ENCODE measurements at regions not wholly inside any gene's neighbourhood (a gene's known extent, or its start where the extent isn't known, plus 50 kb on each side); places are given as distances from the start of the nearest gene placed in this dataset.
"Not testable (repeated sequence)": the region's sequence is repeated elsewhere in the genome, so short reads cannot be mapped to it uniquely, and the experiment has no call there.

DNA sequence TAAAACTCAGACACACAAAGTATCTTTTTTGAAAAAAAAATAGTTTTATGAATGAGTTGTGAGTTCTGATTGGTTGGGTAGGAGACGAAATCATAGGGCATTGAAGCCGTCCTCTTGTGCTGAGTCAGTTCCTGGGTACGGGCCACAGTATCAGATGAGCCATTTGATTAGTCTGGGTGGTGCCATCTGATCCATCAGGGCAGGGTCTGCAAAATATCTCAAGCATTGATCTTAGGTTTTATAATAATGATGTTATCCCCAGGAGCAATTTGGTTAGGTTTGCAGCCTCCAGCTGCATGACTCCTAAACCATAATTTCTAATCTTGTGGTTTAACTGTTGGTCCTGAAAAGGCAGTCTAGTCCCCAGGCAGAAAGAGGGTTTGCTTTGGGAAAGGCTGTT is 1310.6 kb downstream of the SLITRK1 start:
- ATAC-seq (no peak), DNase-seq (no peak)
- peaks cover 16% of the 10 kb centered on the region for H3K9me3 Mint-ChIP-seq (ENCODE audit: insufficient read depth)
- no peak overlapping the region for H3K27ac Mint-ChIP-seq
- no peak overlapping the region for H3K4me3 Mint-ChIP-seq
- H3K36me3 Mint-ChIP-seq (ENCODE audit: low read depth): no peaks in the 10 kb centered on the region
- no peaks in the 10 kb centered on the region for H3K27me3 Mint-ChIP-seq (ENCODE audit: low read depth)
- POLR2A ChIA-PET: no interaction called here
- H3K4me1 Mint-ChIP-seq (ENCODE audit: low read depth): no peaks in the 10 kb centered on the region
- CTCF ChIA-PET: no interaction called here

DNA sequence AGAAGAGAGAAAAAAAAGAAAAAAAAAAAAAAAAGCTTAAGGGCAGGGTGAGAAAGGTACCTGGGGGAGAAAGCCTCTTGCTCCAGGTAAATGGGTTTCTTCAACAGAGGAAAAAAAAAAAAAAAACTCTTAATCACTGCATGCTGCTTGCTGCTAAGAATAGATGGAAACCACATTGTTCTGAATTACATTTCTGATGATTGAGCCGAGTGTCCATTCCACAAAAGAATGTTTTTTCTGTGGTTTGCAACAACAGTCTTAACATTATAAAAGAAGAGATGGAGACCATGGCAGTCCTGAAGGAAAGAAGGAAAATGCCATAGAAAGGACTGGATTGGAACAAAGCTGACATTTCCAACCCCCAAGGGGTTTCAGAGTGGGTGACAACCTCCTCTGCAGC is 1312.7 kb downstream of the SLITRK1 start:
- ATAC-seq (no peak), DNase-seq (no peak)
- no peaks in the 10 kb centered on the region for H3K27me3 Mint-ChIP-seq (ENCODE audit: low read depth)
- ChIA-PET CTCF (no interaction called here), POLR2A (no interaction called here)
- H3K4me3 Mint-ChIP-seq: no peak overlapping the region
- H3K36me3 Mint-ChIP-seq (ENCODE audit: low read depth): no peaks in the 10 kb centered on the region
- H3K27ac Mint-ChIP-seq: no peak overlapping the region
- H3K4me1 Mint-ChIP-seq (ENCODE audit: low read depth): no peaks in the 10 kb centered on the region
- H3K9me3 Mint-ChIP-seq (ENCODE audit: insufficient read depth): peaks cover 12% of the 10 kb centered on the region

DNA sequence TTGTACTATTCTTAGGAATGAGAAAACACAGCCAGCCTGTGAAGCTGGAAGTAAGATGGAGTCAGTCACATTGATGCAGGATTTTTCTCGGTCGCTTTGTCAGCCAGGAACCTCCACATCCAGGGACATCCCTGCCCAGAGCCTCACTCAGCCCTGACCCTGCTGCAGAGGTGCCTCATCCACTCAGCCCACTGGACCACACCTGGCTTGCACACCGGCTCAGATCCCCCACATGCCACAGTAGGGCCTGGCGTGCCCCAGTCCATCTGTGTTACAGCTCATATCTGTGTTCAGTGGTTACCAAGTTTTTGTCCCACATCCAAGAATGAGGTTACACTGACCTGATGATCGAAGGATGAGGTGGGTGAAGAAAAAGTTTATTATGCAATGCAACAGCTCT is 1315.4 kb downstream of the SLITRK1 start:
- DNase-seq: no peak
- Mint-ChIP-seq H3K4me3 (no peak overlapping the region), H3K27me3 (ENCODE audit: low read depth) (no peaks in the 10 kb centered on the region), H3K9me3 (ENCODE audit: insufficient read depth) (peaks cover 5% of the 10 kb centered on the region), H3K36me3 (ENCODE audit: low read depth) (no peaks in the 10 kb centered on the region), H3K27ac (no peak overlapping the region), H3K4me1 (ENCODE audit: low read depth) (no peaks in the 10 kb centered on the region)
- no peak for ATAC-seq
- CTCF ChIA-PET: no interaction called here
- POLR2A ChIA-PET: no interaction called here

DNA sequence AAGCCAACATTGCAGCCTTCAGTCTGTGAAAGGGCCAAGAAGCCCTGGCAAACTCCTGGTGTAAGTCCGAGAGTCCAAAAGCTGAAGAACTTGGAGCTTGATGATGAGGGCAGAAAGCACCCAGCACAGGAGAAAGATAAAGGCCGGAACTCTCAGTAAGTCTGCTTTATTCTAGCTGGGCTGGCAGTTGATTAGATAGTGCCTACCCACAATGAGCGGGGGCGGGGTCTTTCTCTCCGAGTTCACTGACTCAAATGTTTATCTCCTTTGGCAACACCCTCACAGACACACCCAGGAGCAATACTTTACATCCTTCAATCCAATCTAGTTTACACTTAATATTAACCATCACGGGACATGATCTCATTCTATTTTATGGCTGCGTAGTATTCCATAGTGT is 1317.1 kb downstream of the SLITRK1 start:
- no peaks in the 10 kb centered on the region for H3K4me1 Mint-ChIP-seq (ENCODE audit: low read depth)

DNA sequence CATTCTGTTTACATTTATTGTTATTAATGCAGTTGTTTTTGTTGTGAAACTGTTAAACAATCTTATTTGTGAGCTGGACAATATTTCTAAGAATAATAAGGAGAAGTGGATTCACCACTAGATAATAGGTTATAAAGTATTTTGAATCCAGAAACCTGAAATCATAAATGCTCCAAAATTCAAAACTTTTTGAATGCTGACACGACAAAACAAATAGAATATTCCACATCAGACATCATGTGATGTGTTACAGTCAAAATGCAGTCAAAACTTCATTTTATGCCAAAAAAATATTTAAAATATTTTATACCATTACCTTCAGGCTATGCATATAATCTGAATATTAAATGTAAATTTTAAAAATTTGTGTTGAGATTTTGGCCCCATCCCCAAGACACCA is 1321.4 kb downstream of the SLITRK1 start:
- Mint-ChIP-seq H3K9me3 (ENCODE audit: insufficient read depth) (peaks cover 5% of the 10 kb centered on the region), H3K36me3 (ENCODE audit: low read depth) (no peaks in the 10 kb centered on the region), H3K27ac (no peak overlapping the region), H3K27me3 (ENCODE audit: low read depth) (no peaks in the 10 kb centered on the region), H3K4me3 (no peak overlapping the region), H3K4me1 (ENCODE audit: low read depth) (no peaks in the 10 kb centered on the region)
- no peak for ATAC-seq
- ChIA-PET CTCF (no interaction called here), POLR2A (no interaction called here)
- no peak for DNase-seq

More for the DNA sequence above, 1317.1 kb downstream of the SLITRK1 start:
- Mint-ChIP-seq H3K27me3 (ENCODE audit: low read depth) (no peaks in the 10 kb centered on the region), H3K27ac (no peak overlapping the region), H3K9me3 (ENCODE audit: insufficient read depth) (peaks cover 5% of the 10 kb centered on the region), H3K36me3 (ENCODE audit: low read depth) (no peaks in the 10 kb centered on the region), H3K4me3 (no peak overlapping the region)
- DNase-seq: no peak
- ChIA-PET CTCF (no interaction called here), POLR2A (no interaction called here)
- no peak for ATAC-seq

DNA sequence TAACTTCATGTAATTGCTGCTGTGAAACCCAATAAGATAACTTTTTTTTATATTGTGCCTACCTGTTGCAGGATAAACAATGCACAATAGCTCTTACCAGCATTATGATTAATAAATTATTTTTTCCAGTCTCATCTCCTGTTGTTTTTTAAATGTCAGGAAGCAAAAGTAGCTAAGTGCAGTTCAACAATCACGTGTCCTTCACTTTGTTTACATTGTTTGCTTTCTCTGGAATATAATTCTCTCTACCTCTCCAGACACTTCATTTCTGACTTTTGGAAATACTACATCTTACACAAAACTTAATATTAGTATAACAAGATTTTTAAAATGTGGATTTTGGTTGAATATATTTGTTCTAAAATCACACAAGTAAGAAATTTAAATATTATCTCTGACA is 1359.4 kb downstream of the SLITRK1 start:
- no peaks in the 10 kb centered on the region for H3K4me1 Mint-ChIP-seq (ENCODE audit: low read depth)
- no peaks in the 10 kb centered on the region for H3K36me3 Mint-ChIP-seq (ENCODE audit: low read depth)
- ChIA-PET CTCF (no interaction called here), POLR2A (no interaction called here)
- H3K27ac Mint-ChIP-seq: no peak overlapping the region
- ATAC-seq (no peak), DNase-seq (no peak)
- no peak overlapping the region for H3K4me3 Mint-ChIP-seq
- peaks cover 6% of the 10 kb centered on the region for H3K9me3 Mint-ChIP-seq (ENCODE audit: insufficient read depth)
- no peaks in the 10 kb centered on the region for H3K27me3 Mint-ChIP-seq (ENCODE audit: low read depth)

DNA sequence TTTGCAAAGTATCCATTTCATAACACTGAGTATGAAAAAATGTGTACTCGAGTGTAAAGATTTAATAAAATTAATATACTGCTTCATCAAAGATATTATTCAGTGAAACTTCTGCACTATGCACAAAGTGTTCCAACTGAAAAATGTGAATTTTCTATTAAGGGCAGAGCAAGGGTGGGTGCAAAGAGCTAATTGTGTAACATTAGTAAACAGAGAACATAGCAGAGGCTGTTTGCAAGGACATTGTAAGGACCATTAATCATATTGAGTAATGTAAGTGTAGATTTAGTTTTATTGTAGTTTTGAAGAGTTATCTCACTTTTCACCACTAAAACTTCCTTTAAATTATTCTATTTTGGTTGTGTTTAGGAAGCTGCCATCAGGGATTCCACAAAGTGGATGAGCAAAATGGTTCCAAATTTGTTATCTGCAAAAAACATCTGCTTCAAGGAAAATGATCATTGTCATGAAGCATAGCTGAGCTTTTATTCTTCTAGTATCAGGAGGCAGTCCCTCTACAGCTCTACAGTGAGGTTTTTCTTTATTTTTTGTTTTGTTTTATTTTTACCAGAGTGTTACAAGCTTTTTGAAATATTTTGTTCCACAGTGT is 1375.4 kb downstream of the SLITRK1 start:
- POLR2A ChIA-PET: no interaction called here
- ATAC-seq: no peak
- H3K4me1 Mint-ChIP-seq (ENCODE audit: low read depth): no peaks in the 10 kb centered on the region
- no peak for DNase-seq
- H3K4me3 Mint-ChIP-seq: no peak overlapping the region
- no peak overlapping the region for H3K27ac Mint-ChIP-seq
- CTCF ChIA-PET: no interaction called here
- peaks cover 18% of the 10 kb centered on the region for H3K9me3 Mint-ChIP-seq (ENCODE audit: insufficient read depth)
- H3K36me3 Mint-ChIP-seq (ENCODE audit: low read depth): no peaks in the 10 kb centered on the region
- no peaks in the 10 kb centered on the region for H3K27me3 Mint-ChIP-seq (ENCODE audit: low read depth)

DNA sequence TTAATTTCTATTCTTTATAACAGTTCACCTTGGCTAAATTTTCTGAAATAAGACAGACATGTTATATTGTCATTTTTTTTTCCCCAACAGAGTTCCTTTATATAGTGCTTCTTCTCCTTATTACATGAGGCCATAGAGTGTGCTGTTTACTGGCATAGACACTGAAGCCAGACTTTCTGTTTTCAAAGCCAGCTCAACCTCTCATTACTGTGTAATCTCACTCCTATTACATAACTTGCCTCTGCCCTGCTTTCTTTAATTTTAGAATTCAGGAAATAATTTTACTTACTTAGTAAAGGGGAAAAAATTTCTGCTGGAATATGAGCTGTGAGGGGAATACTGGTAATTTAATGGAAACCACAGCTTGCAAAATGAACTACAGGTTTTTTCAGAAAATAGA is 1380.4 kb downstream of the SLITRK1 start:
- no peak overlapping the region for H3K4me3 Mint-ChIP-seq
- no peaks in the 10 kb centered on the region for H3K27me3 Mint-ChIP-seq (ENCODE audit: low read depth)
- no peaks in the 10 kb centered on the region for H3K4me1 Mint-ChIP-seq (ENCODE audit: low read depth)
- ChIA-PET POLR2A (no interaction called here), CTCF (no interaction called here)
- no peak overlapping the region for H3K27ac Mint-ChIP-seq
- no peaks in the 10 kb centered on the region for H3K36me3 Mint-ChIP-seq (ENCODE audit: low read depth)
- peaks cover 11% of the 10 kb centered on the region for H3K9me3 Mint-ChIP-seq (ENCODE audit: insufficient read depth)
- no peak for ATAC-seq
- no peak for DNase-seq

DNA sequence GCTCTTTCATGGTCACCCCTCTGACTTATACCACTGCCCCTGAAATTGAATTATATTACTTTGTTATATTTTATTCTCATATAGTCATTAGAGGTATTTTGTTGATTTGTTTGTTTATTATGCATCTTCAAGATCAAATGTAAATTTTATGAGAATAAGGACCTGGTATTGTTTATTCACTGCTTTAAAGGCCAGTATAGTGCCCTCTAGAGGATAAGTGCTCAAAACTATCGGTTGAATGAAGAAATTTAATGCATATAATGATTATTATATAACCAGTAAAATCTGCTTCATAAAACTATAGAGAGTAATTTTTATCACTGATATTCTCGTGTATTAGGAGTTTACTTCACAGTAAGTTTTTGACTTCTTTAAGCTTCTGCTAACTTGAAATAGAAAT is 1401.9 kb downstream of the SLITRK1 start:
- ATAC-seq: no peak
- Mint-ChIP-seq H3K27me3 (ENCODE audit: low read depth) (no peaks in the 10 kb centered on the region), H3K9me3 (ENCODE audit: insufficient read depth) (peaks cover 10% of the 10 kb centered on the region), H3K27ac (no peak overlapping the region), H3K4me3 (no peak overlapping the region), H3K36me3 (ENCODE audit: low read depth) (no peaks in the 10 kb centered on the region), H3K4me1 (ENCODE audit: low read depth) (no peaks in the 10 kb centered on the region)
- POLR2A ChIA-PET: no interaction called here
- CTCF ChIA-PET: interaction anchor here (1.4 kb wide), 1 partner anchor 10 kb away, joined by 3 read pairs; no protein-coding TSS in a partner anchor
- DNase-seq: no peak

DNA sequence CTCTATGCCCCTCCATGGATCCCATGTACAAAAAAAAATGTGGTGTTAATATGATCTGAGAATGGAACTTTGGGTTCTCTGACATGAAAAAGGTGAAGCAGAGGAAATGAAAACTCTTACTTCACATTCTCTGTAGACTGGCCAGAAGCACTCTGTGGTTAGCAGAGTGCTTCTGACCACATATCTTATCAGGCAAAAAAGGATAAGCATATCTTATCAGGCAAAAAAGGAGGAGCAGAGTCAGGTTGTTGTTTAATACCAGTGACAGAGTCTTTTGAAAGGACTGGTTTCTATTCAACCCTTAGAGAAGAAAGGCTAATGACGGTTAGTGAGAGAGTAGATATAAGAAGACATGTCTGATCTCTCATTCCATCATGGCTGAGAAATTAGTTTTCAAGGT is 1404.8 kb downstream of the SLITRK1 start:
- Mint-ChIP-seq H3K9me3 (ENCODE audit: insufficient read depth) (peaks cover 10% of the 10 kb centered on the region), H3K36me3 (ENCODE audit: low read depth) (no peaks in the 10 kb centered on the region), H3K27me3 (ENCODE audit: low read depth) (no peaks in the 10 kb centered on the region), H3K4me1 (ENCODE audit: low read depth) (no peaks in the 10 kb centered on the region), H3K27ac (no peak overlapping the region), H3K4me3 (no peak overlapping the region)
- ATAC-seq (no peak), DNase-seq (no peak)
- ChIA-PET CTCF (no interaction called here), POLR2A (no interaction called here)

DNA sequence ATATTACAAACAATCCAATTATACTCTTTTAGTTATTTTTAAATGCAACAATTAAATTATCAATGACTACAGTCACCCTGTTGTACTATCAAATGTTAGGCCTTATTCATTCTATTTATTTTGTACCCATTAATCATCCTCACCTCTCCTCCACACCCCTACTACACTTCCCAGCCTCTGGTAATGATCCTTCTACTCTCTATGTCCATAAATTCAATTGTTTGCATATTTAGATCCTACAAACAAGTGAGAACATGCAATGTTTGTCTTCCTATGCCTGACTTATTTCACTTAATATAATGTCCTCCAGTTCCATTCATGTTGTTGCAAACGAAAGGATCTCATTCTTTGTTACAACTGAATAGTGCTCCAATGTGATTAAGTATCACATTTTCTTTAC is 1414.6 kb downstream of the SLITRK1 start:
- POLR2A ChIA-PET: no interaction called here
- Mint-ChIP-seq H3K4me3 (no peak overlapping the region), H3K9me3 (ENCODE audit: insufficient read depth) (peaks cover 28% of the 10 kb centered on the region), H3K4me1 (ENCODE audit: low read depth) (no peaks in the 10 kb centered on the region), H3K36me3 (ENCODE audit: low read depth) (no peaks in the 10 kb centered on the region), H3K27ac (no peak overlapping the region), H3K27me3 (ENCODE audit: low read depth) (no peaks in the 10 kb centered on the region)
- ATAC-seq (no peak), DNase-seq (no peak)
- CTCF ChIA-PET: no interaction called here

DNA sequence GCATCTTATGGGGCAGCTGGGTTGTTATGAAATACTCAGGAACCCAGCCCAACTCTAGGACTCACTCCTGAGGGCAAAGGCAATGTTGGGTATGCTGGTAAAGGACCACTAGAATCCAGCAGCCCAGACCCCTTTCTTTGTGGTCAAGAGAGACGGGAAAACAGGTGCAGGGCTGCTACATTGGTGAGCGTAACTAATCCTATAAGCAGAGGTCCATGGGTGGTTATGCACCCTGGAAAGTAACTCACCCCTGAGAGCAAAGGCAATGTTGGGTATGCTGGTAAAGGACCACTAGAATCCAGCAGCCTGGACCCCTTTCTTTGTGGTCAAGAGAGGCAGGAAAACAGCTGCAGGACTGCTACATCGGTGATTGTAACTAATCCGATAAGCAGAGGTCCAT is 1422.7 kb downstream of the SLITRK1 start:
- POLR2A ChIA-PET; DNase-seq; ATAC-seq; H3K36me3 Mint-ChIP-seq (ENCODE audit: low read depth); H3K27me3 Mint-ChIP-seq (ENCODE audit: low read depth); H3K27ac Mint-ChIP-seq; H3K4me1 Mint-ChIP-seq (ENCODE audit: low read depth); CTCF ChIA-PET; H3K4me3 Mint-ChIP-seq: not testable (repeated sequence)
- H3K9me3 Mint-ChIP-seq (ENCODE audit: insufficient read depth): peaks cover 21% of the 10 kb centered on the region

DNA sequence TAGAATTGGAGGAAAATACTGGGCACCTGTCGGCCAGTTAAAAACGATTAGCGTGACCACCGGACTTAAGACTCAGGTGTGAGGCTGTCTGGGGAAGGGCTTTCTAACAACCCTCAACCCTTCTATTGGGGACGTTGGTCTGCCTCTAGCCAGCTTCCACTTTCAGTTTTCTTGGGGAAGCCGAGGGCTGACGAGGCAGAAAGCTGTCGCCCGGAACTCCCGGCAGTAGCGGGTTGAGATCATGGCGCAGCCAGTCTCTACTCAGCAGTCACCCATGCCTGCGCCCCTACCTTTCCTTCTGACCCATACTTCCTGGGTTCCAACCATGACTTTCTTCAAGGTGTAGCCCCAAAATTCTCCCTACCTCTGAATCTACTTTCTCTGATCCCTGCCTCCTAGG is 1424.1 kb downstream of the SLITRK1 start:
- Mint-ChIP-seq H3K36me3 (ENCODE audit: low read depth) (no peaks in the 10 kb centered on the region), H3K27ac (no peak overlapping the region), H3K9me3 (ENCODE audit: insufficient read depth) (peaks cover 21% of the 10 kb centered on the region), H3K27me3 (ENCODE audit: low read depth) (no peaks in the 10 kb centered on the region), H3K4me1 (ENCODE audit: low read depth) (no peaks in the 10 kb centered on the region), H3K4me3 (no peak overlapping the region)
- no peak for ATAC-seq
- ChIA-PET POLR2A (no interaction called here), CTCF (no interaction called here)
- no peak for DNase-seq
